ENCODE measurements at regions not wholly inside any gene's neighbourhood (a gene's known extent, or its start where the extent isn't known, plus 50 kb on each side); places are given as distances from the start of the nearest gene placed in this dataset.
A peak's percentile ranks its signal among the peaks of the same experiment; 100 is the strongest.

GRCh38 chr12:4137441-4137840 lies 136.1 kb upstream of the CCND2 start:
- Mint-ChIP-seq H3K27ac (ENCODE audit: unreplicated experiment) (no peak overlapping the region), H3K9me3 (ENCODE audit: unreplicated experiment) (no peaks in the 10 kb centered on the region), H3K4me3 (ENCODE audit: unreplicated experiment) (no peak overlapping the region), H3K4me1 (ENCODE audit: unreplicated experiment) (peaks cover 51% of the 10 kb centered on the region), H3K36me3 (ENCODE audit: low read depth, unreplicated experiment) (no peaks in the 10 kb centered on the region), H3K27me3 (ENCODE audit: unreplicated experiment) (peaks cover 15% of the 10 kb centered on the region)
- no peak for DNase-seq (ENCODE audit: low spot score)
- TF ChIP-seq CTCF (IDR thresholded peaks at IDR 0.05; ENCODE audit: unreplicated experiment): no peak

DNA sequence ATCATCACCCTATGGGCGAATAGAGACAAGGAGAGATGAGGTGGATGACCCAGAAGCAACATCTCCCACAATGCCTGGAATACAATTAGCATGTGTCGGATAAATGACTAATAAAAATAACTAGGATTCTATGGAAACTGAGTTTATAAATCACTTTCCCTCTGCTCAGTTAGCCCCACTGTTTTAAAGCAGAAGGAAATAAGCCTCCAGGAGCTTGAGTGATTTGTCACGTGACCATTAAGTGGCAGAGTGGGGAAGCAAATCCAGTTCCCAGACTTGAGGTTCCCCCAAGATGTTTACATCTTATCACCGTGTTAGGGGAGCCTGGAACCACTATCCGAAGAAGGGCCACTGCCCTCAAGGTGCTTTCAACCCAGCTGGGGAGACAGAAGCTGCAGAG lies 136.5 kb upstream of the CCND2 start:
- Mint-ChIP-seq H3K4me3 (ENCODE audit: unreplicated experiment) (no peak overlapping the region), H3K36me3 (ENCODE audit: low read depth, unreplicated experiment) (no peaks in the 10 kb centered on the region), H3K9me3 (ENCODE audit: unreplicated experiment) (no peaks in the 10 kb centered on the region), H3K27me3 (ENCODE audit: unreplicated experiment) (peaks cover 15% of the 10 kb centered on the region), H3K4me1 (ENCODE audit: unreplicated experiment) (peaks cover 52% of the 10 kb centered on the region), H3K27ac (ENCODE audit: unreplicated experiment) (no peak overlapping the region)
- TF ChIP-seq CTCF (IDR thresholded peaks at IDR 0.05; ENCODE audit: unreplicated experiment): no peak
- no peak for DNase-seq (ENCODE audit: low spot score)

DNA sequence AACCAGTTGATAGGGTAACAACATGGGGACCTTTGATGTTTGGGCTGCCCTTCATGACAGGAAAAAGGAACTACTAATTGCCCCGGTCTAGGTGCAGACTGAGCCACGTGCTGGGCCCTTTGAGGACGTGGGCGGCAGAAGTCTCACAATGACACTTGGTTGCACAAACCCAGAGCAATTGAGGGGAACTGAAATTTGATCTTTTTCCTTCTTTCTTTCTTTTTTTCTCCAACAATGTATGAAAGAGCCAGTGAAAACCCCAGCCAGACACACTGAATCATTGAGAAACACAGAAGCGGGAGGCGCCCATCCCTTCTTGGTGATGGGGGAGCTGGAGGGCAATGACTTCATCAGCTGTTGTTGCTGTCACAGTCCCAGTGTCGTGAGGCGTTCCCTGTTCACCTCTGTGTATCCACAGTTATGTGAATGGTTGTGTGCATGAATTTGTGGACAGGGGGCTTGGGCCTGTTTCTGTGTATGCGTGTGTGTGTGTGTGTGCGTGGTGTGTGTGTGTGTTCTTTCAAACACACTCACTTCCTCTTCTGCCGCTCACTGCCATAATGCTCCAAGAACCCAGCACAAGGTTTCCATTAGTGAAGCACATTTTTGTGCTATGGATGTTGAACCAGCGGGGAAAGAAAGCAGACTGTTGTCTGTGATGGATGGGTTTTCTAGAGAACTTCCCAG lies 137.5 kb upstream of the CCND2 start:
- H3K27ac Mint-ChIP-seq (ENCODE audit: unreplicated experiment): peak overlapping the region; percentile 94
- DNase-seq (ENCODE audit: low spot score): no peak
- no peak overlapping the region for H3K4me3 Mint-ChIP-seq (ENCODE audit: unreplicated experiment)
- peaks cover 15% of the 10 kb centered on the region for H3K27me3 Mint-ChIP-seq (ENCODE audit: unreplicated experiment)
- TF ChIP-seq CTCF (IDR thresholded peaks at IDR 0.05; ENCODE audit: unreplicated experiment): no peak
- no peaks in the 10 kb centered on the region for H3K9me3 Mint-ChIP-seq (ENCODE audit: unreplicated experiment)
- peaks cover 52% of the 10 kb centered on the region for H3K4me1 Mint-ChIP-seq (ENCODE audit: unreplicated experiment)
- H3K36me3 Mint-ChIP-seq (ENCODE audit: low read depth, unreplicated experiment): no peaks in the 10 kb centered on the region

- Mint-ChIP-seq H3K4me1 (ENCODE audit: unreplicated experiment) (peaks cover 52% of the 10 kb centered on the region), H3K27ac (ENCODE audit: unreplicated experiment) (peak overlapping the region; percentile 94), H3K36me3 (ENCODE audit: low read depth, unreplicated experiment) (no peaks in the 10 kb centered on the region), H3K4me3 (ENCODE audit: unreplicated experiment) (peak overlapping the region; percentile 39), H3K27me3 (ENCODE audit: unreplicated experiment) (peaks cover 15% of the 10 kb centered on the region), H3K9me3 (ENCODE audit: unreplicated experiment) (no peaks in the 10 kb centered on the region)
- no peak for TF ChIP-seq CTCF (IDR thresholded peaks at IDR 0.05; ENCODE audit: unreplicated experiment)
- DNase-seq (ENCODE audit: low spot score): peak; percentile 52
These were observed 138.9 kb upstream of the CCND2 start for GRCh38 chr12:4134448-4135263.
